ENCODE measurements at regions not wholly inside any gene's neighbourhood (a gene's known extent, or its start where the extent isn't known, plus 50 kb on each side); places are given as distances from the start of the nearest gene placed in this dataset.

DNA sequence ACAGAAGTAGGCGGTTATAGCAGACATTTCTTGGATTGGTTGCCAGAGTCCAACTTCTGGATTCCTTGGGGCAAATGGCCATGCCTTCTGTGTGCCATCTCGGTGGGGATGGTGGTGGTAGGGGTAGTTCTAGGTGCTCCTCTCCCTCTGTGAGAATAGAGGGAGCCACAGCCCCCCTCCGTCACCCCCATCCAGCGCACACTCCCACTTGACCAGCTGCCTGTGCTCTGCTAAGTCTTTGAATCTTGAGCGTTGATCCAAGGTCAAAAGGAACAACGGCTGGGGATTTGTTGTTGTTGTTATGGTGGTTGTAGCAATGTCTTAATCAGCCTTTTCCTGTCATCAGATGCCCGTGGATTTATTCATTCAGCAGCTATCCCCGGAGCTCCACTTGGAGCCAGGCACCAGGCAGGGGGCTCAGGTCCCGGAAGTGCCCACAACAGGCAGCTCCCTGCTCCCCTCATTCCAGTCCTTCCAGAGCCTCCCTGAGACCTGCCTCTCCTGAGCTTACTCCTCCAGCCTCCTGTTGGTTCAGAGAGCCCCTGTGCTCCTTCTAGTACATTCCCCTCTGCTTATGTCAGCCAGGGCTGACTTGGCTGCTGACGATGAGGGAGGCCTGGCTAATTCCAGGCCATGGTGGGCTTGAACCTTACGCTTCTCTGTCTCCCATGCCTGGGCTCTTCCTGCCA is 146.6 kb upstream of the WNT4 start:
- H3K4me1 ChIP-seq (ENCODE audit: control insufficient read depth in 1 of 2, insufficient read depth in 2 of 2, low read length in 2 of 2) = no peaks in the 10 kb centered on the region
- no peaks in the 10 kb centered on the region for H3K36me3 ChIP-seq (ENCODE audit: control insufficient read depth in 1 of 2, insufficient read depth in 2 of 2, low read length in 1 of 2)
- peaks cover 6% of the 10 kb centered on the region for H3K9me3 ChIP-seq (ENCODE audit: control insufficient read depth, low read length)
- ATAC-seq (ENCODE audit: low FRiP score) (no peak), DNase-seq (peak in 1 of 2 donors; percentile 36)
- no peak overlapping the region for H3K4me3 ChIP-seq (ENCODE audit: low read length in 2 of 2)
- no peak overlapping the region for H3K27ac ChIP-seq (ENCODE audit: low read depth in 1 of 2, low read length in 2 of 2)
- WGBS, 2 donors = 67 to 68% methylated on average over 11 of the region's 11 CpGs
- peaks cover 0 to 5% of the 10 kb centered on the region in 2 donors for H3K27me3 ChIP-seq (ENCODE audit: control insufficient read depth in 1 of 2, insufficient read depth in 2 of 2, low read length in 1 of 2)
- intact Hi-C loops (cut with DNase I) = no loop called here

DNA sequence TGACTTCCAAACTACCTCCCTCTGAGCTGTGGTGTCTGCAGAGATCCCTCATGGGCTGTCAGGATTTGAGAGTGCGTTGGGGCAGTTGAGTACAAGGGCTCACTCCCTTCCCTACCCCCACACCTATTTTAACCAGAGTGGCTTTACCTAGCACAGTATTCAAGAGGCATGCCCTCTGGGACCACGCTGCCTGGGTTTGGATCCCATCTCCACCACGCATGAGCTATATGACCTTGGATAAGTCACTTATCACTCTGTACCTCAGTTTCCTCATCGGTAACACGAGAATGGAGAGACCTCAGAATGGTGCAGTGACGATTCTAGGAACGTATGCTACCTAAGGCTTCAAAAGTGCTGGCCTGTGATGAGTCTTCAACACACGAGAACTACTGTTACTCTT is 147.3 kb upstream of the WNT4 start:
- Histone ChIP-seq H3K36me3 (ENCODE audit: control insufficient read depth in 1 of 2, insufficient read depth in 2 of 2, low read length in 1 of 2) (no peaks in the 10 kb centered on the region), H3K27me3 (ENCODE audit: control insufficient read depth in 1 of 2, insufficient read depth in 2 of 2, low read length in 1 of 2) (peaks cover 0 to 5% of the 10 kb centered on the region in 2 donors), H3K27ac (ENCODE audit: low read depth in 1 of 2, low read length in 2 of 2) (no peak overlapping the region), H3K4me3 (ENCODE audit: low read length in 2 of 2) (no peak overlapping the region), H3K4me1 (ENCODE audit: control insufficient read depth in 1 of 2, insufficient read depth in 2 of 2, low read length in 2 of 2) (no peaks in the 10 kb centered on the region), H3K9me3 (ENCODE audit: control insufficient read depth, low read length) (peaks cover 6% of the 10 kb centered on the region)
- intact Hi-C loops (cut with DNase I) = no loop called here
- WGBS, 2 donors = 66 to 87% methylated on average over 8 of the region's 8 CpGs
- DNase-seq (peak in 1 of 2 donors; percentile 20), ATAC-seq (ENCODE audit: low FRiP score) (no peak)

DNA sequence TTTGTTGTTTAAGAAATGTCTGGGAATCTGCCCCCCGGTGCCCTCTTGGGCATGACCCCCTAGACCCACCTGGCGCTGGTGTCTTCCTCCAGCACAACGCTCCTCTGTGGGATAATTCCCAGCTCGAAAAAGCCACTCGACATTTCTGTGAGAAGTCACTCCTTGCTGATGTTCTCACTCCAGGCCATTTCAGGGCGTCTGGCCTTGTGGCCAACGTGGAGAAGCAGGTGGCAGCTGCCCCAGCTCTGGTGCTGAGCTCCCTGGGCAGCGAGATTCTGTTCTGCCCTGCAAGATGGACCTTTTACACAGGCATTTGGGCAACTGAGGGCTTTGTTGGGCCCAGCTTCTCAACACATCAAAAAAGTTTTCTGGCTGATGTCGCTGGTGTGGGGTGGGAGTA is 147.7 kb upstream of the WNT4 start:
- intact Hi-C loops (cut with DNase I) = no loop called here
- Histone ChIP-seq H3K27ac (ENCODE audit: low read depth in 1 of 2, low read length in 2 of 2) (no peak overlapping the region), H3K4me3 (ENCODE audit: low read length in 2 of 2) (no peak overlapping the region), H3K27me3 (ENCODE audit: control insufficient read depth in 1 of 2, insufficient read depth in 2 of 2, low read length in 1 of 2) (peaks cover 0 to 5% of the 10 kb centered on the region in 2 donors), H3K4me1 (ENCODE audit: control insufficient read depth in 1 of 2, insufficient read depth in 2 of 2, low read length in 2 of 2) (no peaks in the 10 kb centered on the region), H3K9me3 (ENCODE audit: control insufficient read depth, low read length) (peaks cover 6% of the 10 kb centered on the region), H3K36me3 (ENCODE audit: control insufficient read depth in 1 of 2, insufficient read depth in 2 of 2, low read length in 1 of 2) (no peaks in the 10 kb centered on the region)
- WGBS, 2 donors = 83 to 85% methylated on average over 9 of the region's 9 CpGs
- DNase-seq (peak in 1 of 2 donors; percentile 49), ATAC-seq (ENCODE audit: low FRiP score) (no peak)

DNA sequence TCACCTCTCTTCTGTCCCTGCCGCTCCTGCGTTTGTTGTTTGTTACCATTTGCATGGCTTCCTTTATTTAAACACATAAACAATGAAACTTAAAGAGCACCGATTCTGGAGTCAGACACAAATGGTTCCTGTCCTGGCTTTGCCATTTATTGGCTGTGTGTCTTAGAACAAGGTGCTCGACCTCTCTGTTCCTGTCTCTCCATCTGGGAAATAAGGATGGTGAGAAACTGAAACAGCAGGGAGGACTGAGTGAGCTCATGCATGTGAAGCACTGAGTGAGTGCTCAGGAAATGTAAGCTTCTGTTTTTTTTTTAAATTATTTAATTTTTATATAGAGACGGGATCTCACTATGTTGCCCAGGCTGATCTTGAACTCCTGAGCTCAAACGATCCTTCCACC is 148.2 kb upstream of the WNT4 start:
- DNase-seq = no peak

DNA sequence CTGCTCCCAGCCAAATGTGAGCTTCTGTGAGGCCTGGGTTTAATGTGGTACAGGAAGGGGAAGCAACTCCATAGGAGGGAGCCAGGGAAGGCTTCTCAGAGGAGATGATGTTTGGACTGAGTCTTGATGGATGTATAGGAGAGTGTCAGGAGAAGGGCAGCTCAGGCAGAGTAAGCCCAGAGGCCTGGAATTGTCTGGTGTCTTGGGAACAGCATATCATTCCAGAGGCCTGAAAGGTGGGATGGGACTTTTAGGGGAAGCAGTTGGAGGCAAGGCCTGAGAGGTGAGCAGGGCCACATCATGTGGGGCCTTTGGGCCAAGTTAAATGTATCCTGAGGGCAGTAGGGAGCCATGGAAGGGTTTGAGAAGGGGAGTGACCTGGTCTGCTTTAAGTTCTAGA is 148.6 kb upstream of the WNT4 start:
- H3K9me3 ChIP-seq (ENCODE audit: control insufficient read depth, low read length) = peaks cover 6% of the 10 kb centered on the region
- H3K36me3 ChIP-seq (ENCODE audit: control insufficient read depth in 1 of 2, insufficient read depth in 2 of 2, low read length in 1 of 2) = no peaks in the 10 kb centered on the region
- peaks cover 0 to 6% of the 10 kb centered on the region in 2 donors for H3K27me3 ChIP-seq (ENCODE audit: control insufficient read depth in 1 of 2, insufficient read depth in 2 of 2, low read length in 1 of 2)
- H3K27ac ChIP-seq (ENCODE audit: low read depth in 1 of 2, low read length in 2 of 2) = no peak overlapping the region
- DNase-seq (no peak), ATAC-seq (ENCODE audit: low FRiP score) (no peak)
- H3K4me1 ChIP-seq (ENCODE audit: control insufficient read depth in 1 of 2, insufficient read depth in 2 of 2, low read length in 2 of 2) = no peaks in the 10 kb centered on the region
- no peak overlapping the region for H3K4me3 ChIP-seq (ENCODE audit: low read length in 2 of 2)
- intact Hi-C loops (cut with DNase I) = no loop called here

More for the DNA sequence above, 148.2 kb upstream of the WNT4 start:
- Histone ChIP-seq H3K4me3 (ENCODE audit: low read length in 2 of 2) (no peak overlapping the region), H3K4me1 (ENCODE audit: control insufficient read depth in 1 of 2, insufficient read depth in 2 of 2, low read length in 2 of 2) (no peaks in the 10 kb centered on the region), H3K9me3 (ENCODE audit: control insufficient read depth, low read length) (peaks cover 6% of the 10 kb centered on the region), H3K27me3 (ENCODE audit: control insufficient read depth in 1 of 2, insufficient read depth in 2 of 2, low read length in 1 of 2) (peaks cover 0 to 6% of the 10 kb centered on the region in 2 donors), H3K36me3 (ENCODE audit: control insufficient read depth in 1 of 2, insufficient read depth in 2 of 2, low read length in 1 of 2) (no peaks in the 10 kb centered on the region), H3K27ac (ENCODE audit: low read depth in 1 of 2, low read length in 2 of 2) (no peak overlapping the region)
- intact Hi-C loops (cut with DNase I) = no loop called here
- ATAC-seq (ENCODE audit: low FRiP score) = no peak
- WGBS, 2 donors = 72 to 79% methylated on average over 6 of the region's 6 CpGs

DNA sequence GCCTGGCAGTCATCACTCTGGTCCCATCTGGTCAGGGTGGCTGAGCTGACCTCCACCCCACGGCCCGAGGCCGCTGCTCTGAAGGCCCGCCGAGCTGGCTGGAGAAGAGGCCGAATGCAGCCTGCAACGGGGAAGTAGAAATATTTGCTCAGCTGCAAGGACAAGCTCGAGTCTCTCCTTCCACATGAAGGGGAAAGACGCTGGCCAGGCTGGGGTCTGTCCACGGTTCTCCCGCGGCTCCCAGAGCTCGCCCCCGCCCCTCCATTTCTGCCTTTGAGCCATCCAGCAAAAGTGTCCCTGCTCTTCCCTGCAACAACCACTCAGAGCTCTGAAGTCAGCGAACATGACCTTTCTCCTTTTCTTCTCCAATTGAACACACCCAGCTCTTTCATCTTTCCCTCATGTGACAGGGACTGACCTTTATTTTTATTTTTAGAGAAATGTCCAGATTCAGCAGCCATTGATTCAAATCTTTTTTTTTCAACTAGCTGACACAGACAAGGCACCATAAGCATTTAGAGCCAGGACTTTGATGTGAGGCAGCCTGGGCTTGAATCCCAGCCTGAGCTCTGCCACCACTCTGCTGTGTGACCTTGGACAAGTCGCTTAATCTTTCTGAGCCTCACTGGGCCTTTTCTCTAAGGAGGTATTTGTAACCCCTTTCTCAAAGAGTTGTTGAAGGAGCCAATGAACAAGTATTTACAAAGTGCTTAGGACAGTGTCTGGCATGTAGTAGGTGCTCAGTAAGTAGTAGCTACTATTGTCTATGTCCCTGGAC is 149.3 kb upstream of the WNT4 start:
- no peak overlapping the region for H3K27ac ChIP-seq (ENCODE audit: low read depth in 1 of 2, low read length in 2 of 2)
- no peaks in the 10 kb centered on the region for H3K36me3 ChIP-seq (ENCODE audit: control insufficient read depth in 1 of 2, insufficient read depth in 2 of 2, low read length in 1 of 2)
- intact Hi-C loops (cut with DNase I) = no loop called here
- peaks cover 6% of the 10 kb centered on the region for H3K9me3 ChIP-seq (ENCODE audit: control insufficient read depth, low read length)
- DNase-seq (peak in 1 of 2 donors; percentile 57), ATAC-seq (ENCODE audit: low FRiP score) (no peak)
- no peak overlapping the region for H3K4me3 ChIP-seq (ENCODE audit: low read length in 2 of 2)
- WGBS, 2 donors = 54% methylated on average over 15 to 16 of the region's 16 CpGs
- H3K4me1 ChIP-seq (ENCODE audit: control insufficient read depth in 1 of 2, insufficient read depth in 2 of 2, low read length in 2 of 2) = no peaks in the 10 kb centered on the region
- peaks cover 0 to 6% of the 10 kb centered on the region in 2 donors for H3K27me3 ChIP-seq (ENCODE audit: control insufficient read depth in 1 of 2, insufficient read depth in 2 of 2, low read length in 1 of 2)

DNA sequence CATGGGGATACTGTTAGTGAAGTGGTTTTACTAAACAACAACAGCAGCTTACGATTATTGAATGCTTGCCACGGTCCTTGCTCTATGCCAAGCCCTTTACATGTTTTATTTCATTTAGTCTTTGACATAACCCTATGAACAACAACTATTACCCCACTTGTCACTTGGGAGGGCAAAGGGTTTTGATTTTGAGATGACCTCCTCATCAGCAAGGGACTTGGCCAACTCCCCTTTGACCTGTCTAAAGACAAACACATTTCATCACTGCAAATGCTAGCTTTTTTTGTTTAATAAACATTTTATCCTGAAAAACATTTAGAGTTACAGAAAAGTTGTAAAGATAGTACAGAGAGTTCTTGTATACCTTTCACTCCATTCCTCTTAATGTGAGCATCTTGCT is 152.5 kb upstream of the WNT4 start:
- Histone ChIP-seq H3K27ac (ENCODE audit: low read depth in 1 of 2, low read length in 2 of 2) (no peak overlapping the region), H3K27me3 (ENCODE audit: control insufficient read depth in 1 of 2, insufficient read depth in 2 of 2, low read length in 1 of 2) (peaks cover 0 to 2% of the 10 kb centered on the region in 2 donors), H3K9me3 (ENCODE audit: control insufficient read depth, low read length) (peaks cover 6% of the 10 kb centered on the region), H3K4me3 (ENCODE audit: low read length in 2 of 2) (no peak overlapping the region), H3K36me3 (ENCODE audit: control insufficient read depth in 1 of 2, insufficient read depth in 2 of 2, low read length in 1 of 2) (no peaks in the 10 kb centered on the region), H3K4me1 (ENCODE audit: control insufficient read depth in 1 of 2, insufficient read depth in 2 of 2, low read length in 2 of 2) (no peaks in the 10 kb centered on the region)
- ATAC-seq (ENCODE audit: low FRiP score) (no peak), DNase-seq (peak in 1 of 2 donors; percentile 2)
- intact Hi-C loops (cut with DNase I) = no loop called here
- 54 to 58% methylated on average over 2 of the region's 2 CpGs for WGBS, 2 donors

DNA sequence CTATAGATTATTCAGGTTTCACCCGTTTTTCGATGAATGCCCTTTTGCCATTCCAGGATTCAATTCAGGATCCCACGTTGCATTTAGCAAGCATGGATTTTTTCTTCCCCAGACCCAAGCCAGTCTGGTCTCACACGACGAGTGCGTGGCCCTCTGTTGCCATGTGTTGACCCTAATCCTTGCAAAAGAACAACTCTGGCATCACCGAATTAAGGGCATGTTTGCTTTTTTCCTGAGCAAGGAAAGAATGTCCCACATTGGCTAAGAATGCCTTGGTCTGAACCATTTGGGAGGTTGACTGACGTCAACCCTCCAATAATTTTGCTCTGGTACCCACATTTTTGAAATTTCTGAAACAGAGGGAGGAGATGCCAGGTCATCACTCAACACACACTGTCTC is 153.0 kb upstream of the WNT4 start:
- Histone ChIP-seq H3K4me1 (ENCODE audit: control insufficient read depth in 1 of 2, insufficient read depth in 2 of 2, low read length in 2 of 2) (no peaks in the 10 kb centered on the region), H3K4me3 (ENCODE audit: low read length in 2 of 2) (no peak overlapping the region), H3K27me3 (ENCODE audit: control insufficient read depth in 1 of 2, insufficient read depth in 2 of 2, low read length in 1 of 2) (peaks cover 0 to 2% of the 10 kb centered on the region in 2 donors), H3K27ac (ENCODE audit: low read depth in 1 of 2, low read length in 2 of 2) (no peak overlapping the region), H3K9me3 (ENCODE audit: control insufficient read depth, low read length) (peaks cover 6% of the 10 kb centered on the region), H3K36me3 (ENCODE audit: control insufficient read depth in 1 of 2, insufficient read depth in 2 of 2, low read length in 1 of 2) (no peaks in the 10 kb centered on the region)
- intact Hi-C loops (cut with DNase I) = no loop called here
- DNase-seq (peak in 1 of 2 donors; percentile 5), ATAC-seq (ENCODE audit: low FRiP score) (no peak)
- 39 to 67% methylated on average over 8 of the region's 8 CpGs for WGBS, 2 donors

All from aorta (tissue), 5 donors.